WTC11 (cell line): ENCODE measurements at regions not wholly inside any gene's neighbourhood (a gene's known extent, or its start where the extent isn't known, plus 50 kb on each side); places are given as distances from the start of the nearest gene placed in this dataset.

Experiments used
- ATAC-seq: fragments of 200-7000 bp; cut with Tn5 transposase; 2 replicates; pipeline ENCODE4 v1.10.0; 2021; ENCODE audit warnings: mild to moderate bottlenecking, moderate library complexity
- CTCF ChIA-PET: fragments of 300-600 bp; sonication (Branson Sonifier 250); formaldehyde crosslinking; loops from one replicate; lab custom pipeline; 2021; ENCODE audit warnings: antibody characterized with exemption; lab: Charles Lee
- POLR2A ChIA-PET: fragments of 350-600 bp; sonication (Branson Sonifier 250); formaldehyde crosslinking; loops from one replicate; lab custom pipeline; 2021; ENCODE audit warnings: antibody characterized with exemption; lab: Charles Lee
- DNase-seq: peaks from one replicate; pipeline ENCODE4 v3.0.0; 2021; ENCODE audit warnings: low spot score
- H3K27ac Mint-ChIP-seq: 2 replicates; pipeline ENCODE4 v1.8.0; 2021; ENCODE audit warnings: mixed read lengths
- H3K27me3 Mint-ChIP-seq: 2 replicates; pipeline ENCODE4 v1.8.0; 2021; ENCODE audit warnings: low read depth, mild to moderate bottlenecking, moderate library complexity, mixed read lengths
- H3K36me3 Mint-ChIP-seq: 2 replicates; pipeline ENCODE4 v1.8.0; 2021; ENCODE audit warnings: mixed read lengths
- H3K4me1 Mint-ChIP-seq: 2 replicates; pipeline ENCODE4 v1.8.0; 2022; ENCODE audit warnings: mixed read lengths
- H3K4me3 Mint-ChIP-seq: 2 replicates; pipeline ENCODE4 v1.8.0; 2021; ENCODE audit warnings: mild to moderate bottlenecking, moderate library complexity, mixed read lengths
- H3K9me3 Mint-ChIP-seq: 2 replicates; pipeline ENCODE4 v1.8.0; 2021; ENCODE audit warnings: mixed read lengths
- CDX4 ChIP-seq: fragments of 250-450 bp; sonication (Bioruptor Pico); IDR thresholded peaks from 2 replicates; pipeline ENCODE4 v1.9.0; 2021; ENCODE audit warnings: moderate library complexity, mild to moderate bottlenecking, inconsistent platforms, borderline replicate concordance
- CREM ChIP-seq: sonication (generic); formaldehyde crosslinking; IDR thresholded peaks from 2 replicates; pipeline ENCODE4 v1.8.1; 2022; ENCODE audit warnings: mild to moderate bottlenecking, missing genetic modification reagents, moderate library complexity
- FOXK1 ChIP-seq: sonication (generic); formaldehyde crosslinking; IDR thresholded peaks from 2 replicates; pipeline ENCODE4 v1.8.0; 2022; ENCODE audit warnings: mild to moderate bottlenecking, moderate library complexity, missing genetic modification reagents
- FOXP4 ChIP-seq: sonication (generic); formaldehyde crosslinking; IDR thresholded peaks from 2 replicates; pipeline ENCODE4 v1.8.0; 2022; ENCODE audit warnings: mild to moderate bottlenecking, missing genetic modification reagents
- GTF2I ChIP-seq: fragments of 250-450 bp; sonication (Bioruptor Pico); conservative IDR thresholded peaks from 2 replicates; pipeline ENCODE4 v1.4.0; 2021; ENCODE audit warnings: mild to moderate bottlenecking
- JAZF1 ChIP-seq: fragments of 250-450 bp; sonication (Bioruptor Pico); IDR thresholded peaks from 2 replicates; pipeline ENCODE4 v1.9.0; 2021; ENCODE audit warnings: moderate library complexity, mild to moderate bottlenecking, inconsistent platforms
- KAT7 ChIP-seq: sonication (generic); formaldehyde crosslinking; IDR thresholded peaks from 2 replicates; pipeline ENCODE4 v1.8.1; 2023; ENCODE audit warnings: missing genetic modification reagents, mild to moderate bottlenecking, borderline replicate concordance
- MAX ChIP-seq: sonication (generic); formaldehyde crosslinking; IDR thresholded peaks from 2 replicates; pipeline ENCODE4 v1.8.0; 2022; ENCODE audit warnings: mild to moderate bottlenecking, missing genetic modification reagents
- MXD4 ChIP-seq: fragments of 250-450 bp; sonication (Bioruptor Pico); IDR thresholded peaks from 2 replicates; pipeline ENCODE4 v1.8.0; 2021; ENCODE audit warnings: mild to moderate bottlenecking, moderate library complexity, borderline replicate concordance
- NFYB ChIP-seq: sonication (generic); formaldehyde crosslinking; conservative IDR thresholded peaks from 2 replicates; pipeline ENCODE4 v1.8.0; 2022; ENCODE audit warnings: low read depth, missing genetic modification reagents
- NR3C1 ChIP-seq: sonication (generic); formaldehyde crosslinking; conservative IDR thresholded peaks from 2 replicates; pipeline ENCODE4 v1.8.1; 2023; ENCODE audit warnings: low read depth, mild to moderate bottlenecking, missing genetic modification reagents
- OVOL2 ChIP-seq: fragments of 250-450 bp; sonication (Bioruptor Pico); IDR thresholded peaks from 2 replicates; pipeline ENCODE4 v1.9.0; 2021; ENCODE audit warnings: mild to moderate bottlenecking, borderline replicate concordance
- PREB ChIP-seq: sonication (generic); formaldehyde crosslinking; IDR thresholded peaks from 2 replicates; pipeline ENCODE4 v1.8.1; 2022; ENCODE audit warnings: mild to moderate bottlenecking, missing genetic modification reagents, moderate library complexity, borderline replicate concordance
- PRRX2 ChIP-seq: fragments of 250-450 bp; sonication (Bioruptor Pico); IDR thresholded peaks from 2 replicates; pipeline ENCODE4 v1.8.0; 2021; ENCODE audit warnings: mild to moderate bottlenecking
- TCF7 ChIP-seq: sonication (generic); formaldehyde crosslinking; IDR thresholded peaks from 2 replicates; pipeline ENCODE4 v1.8.0; 2022; ENCODE audit warnings: mild to moderate bottlenecking, low read depth, missing genetic modification reagents, moderate library complexity
- ZNF121 ChIP-seq: sonication (generic); formaldehyde crosslinking; IDR thresholded peaks from 2 replicates; pipeline ENCODE4 v1.8.0; 2023; ENCODE audit warnings: missing genetic modification reagents
- ZNF219 ChIP-seq: sonication (generic); formaldehyde crosslinking; IDR thresholded peaks from 2 replicates; pipeline ENCODE4 v1.8.0; 2023; ENCODE audit warnings: missing genetic modification reagents, mild to moderate bottlenecking, borderline replicate concordance
- ZNF281 ChIP-seq: sonication (generic); formaldehyde crosslinking; IDR thresholded peaks from 2 replicates; pipeline ENCODE4 v1.8.0; 2023; ENCODE audit warnings: mild to moderate bottlenecking, missing genetic modification reagents
- ZNF317 ChIP-seq: sonication (generic); formaldehyde crosslinking; IDR thresholded peaks from 2 replicates; pipeline ENCODE4 v1.8.1; 2023; ENCODE audit warnings: low read depth, mild to moderate bottlenecking, moderate library complexity, missing genetic modification reagents, borderline replicate concordance
- ZNF425 ChIP-seq: fragments of 250-450 bp; sonication (Bioruptor Pico); conservative IDR thresholded peaks from 2 replicates; pipeline ENCODE4 v1.9.0; 2021; ENCODE audit warnings: mild to moderate bottlenecking
- TF ChIP-seq, protein P1 (sequence below): sonication (generic); formaldehyde crosslinking; IDR thresholded peaks from 2 replicates; pipeline ENCODE4 v1.8.0; 2022; ENCODE audit warnings: missing genetic modification reagents

DNA sequence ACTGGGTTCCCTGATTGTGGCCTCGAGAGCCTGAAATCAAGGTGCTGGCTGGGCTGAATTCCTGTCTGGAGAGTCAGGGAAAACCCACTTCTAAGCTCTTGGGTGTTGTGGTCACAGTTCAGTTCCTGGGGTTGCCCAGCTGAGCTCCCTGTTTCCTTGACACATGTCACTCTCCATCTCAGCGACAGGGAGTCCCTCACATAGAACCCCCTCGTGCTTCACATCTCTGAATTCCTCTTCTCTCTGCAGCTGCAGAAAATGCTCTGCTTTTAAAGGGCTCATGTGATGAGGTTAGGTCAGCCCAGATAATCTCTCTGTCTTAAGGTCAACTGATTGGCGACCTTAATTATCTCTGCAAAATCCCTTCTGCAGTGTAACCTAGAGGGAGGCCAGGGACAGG, 53.5 kb upstream of the NFIL3 start:
- H3K27me3 Mint-ChIP-seq: no peaks in the 10 kb centered on the region
- H3K36me3 Mint-ChIP-seq: 0 out of 2 replicates have a peak, but pooled peaks cover 2% of the 10 kb centered on the region
- H3K4me1 Mint-ChIP-seq: peaks cover 5% of the 10 kb centered on the region; the same call in 1 of the 2 replicates
- H3K4me3 Mint-ChIP-seq: no peak overlapping the region
- H3K27ac Mint-ChIP-seq: no peak overlapping the region
- POLR2A ChIA-PET: interaction anchor here (0.6 kb wide), 1 partner anchor 69 kb away, joined by 6 read pairs; no protein-coding TSS in a partner anchor
- CTCF ChIA-PET: no interaction called here
- ATAC-seq: no peak
- TF ChIP-seq ZNF425 (CRISPR knock-in tag) (no peak), PRRX2 (CRISPR knock-in tag) (no peak), TCF7 (CRISPR knock-in tag) (no peak), CDX4 (CRISPR knock-in tag) (no peak), ZNF281 (CRISPR knock-in tag) (no peak), MXD4 (CRISPR knock-in tag) (no peak), GTF2I (CRISPR knock-in tag) (no peak)
- TF ChIP-seq, protein P1, sequence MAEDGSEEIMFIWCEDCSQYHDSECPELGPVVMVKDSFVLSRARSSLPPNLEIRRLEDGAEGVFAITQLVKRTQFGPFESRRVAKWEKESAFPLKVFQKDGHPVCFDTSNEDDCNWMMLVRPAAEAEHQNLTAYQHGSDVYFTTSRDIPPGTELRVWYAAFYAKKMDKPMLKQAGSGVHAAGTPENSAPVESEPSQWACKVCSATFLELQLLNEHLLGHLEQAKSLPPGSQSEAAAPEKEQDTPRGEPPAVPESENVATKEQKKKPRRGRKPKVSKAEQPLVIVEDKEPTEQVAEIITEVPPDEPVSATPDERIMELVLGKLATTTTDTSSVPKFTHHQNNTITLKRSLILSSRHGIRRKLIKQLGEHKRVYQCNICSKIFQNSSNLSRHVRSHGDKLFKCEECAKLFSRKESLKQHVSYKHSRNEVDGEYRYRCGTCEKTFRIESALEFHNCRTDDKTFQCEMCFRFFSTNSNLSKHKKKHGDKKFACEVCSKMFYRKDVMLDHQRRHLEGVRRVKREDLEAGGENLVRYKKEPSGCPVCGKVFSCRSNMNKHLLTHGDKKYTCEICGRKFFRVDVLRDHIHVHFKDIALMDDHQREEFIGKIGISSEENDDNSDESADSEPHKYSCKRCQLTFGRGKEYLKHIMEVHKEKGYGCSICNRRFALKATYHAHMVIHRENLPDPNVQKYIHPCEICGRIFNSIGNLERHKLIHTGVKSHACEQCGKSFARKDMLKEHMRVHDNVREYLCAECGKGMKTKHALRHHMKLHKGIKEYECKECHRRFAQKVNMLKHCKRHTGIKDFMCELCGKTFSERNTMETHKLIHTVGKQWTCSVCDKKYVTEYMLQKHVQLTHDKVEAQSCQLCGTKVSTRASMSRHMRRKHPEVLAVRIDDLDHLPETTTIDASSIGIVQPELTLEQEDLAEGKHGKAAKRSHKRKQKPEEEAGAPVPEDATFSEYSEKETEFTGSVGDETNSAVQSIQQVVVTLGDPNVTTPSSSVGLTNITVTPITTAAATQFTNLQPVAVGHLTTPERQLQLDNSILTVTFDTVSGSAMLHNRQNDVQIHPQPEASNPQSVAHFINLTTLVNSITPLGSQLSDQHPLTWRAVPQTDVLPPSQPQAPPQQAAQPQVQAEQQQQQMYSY: no peak
- TF ChIP-seq, all 79 proteins: peak for 0
- no peak for DNase-seq
- H3K9me3 Mint-ChIP-seq: peaks cover 15% of the 10 kb centered on the region

GRCh38 chr9:91474656-91475055, 51.0 kb upstream of the NFIL3 start:
- Mint-ChIP-seq H3K4me1 (peaks cover 5% of the 10 kb centered on the region; the same call in 1 of the 2 replicates), H3K9me3 (peaks cover 20% of the 10 kb centered on the region), H3K4me3 (no peak overlapping the region), H3K36me3 (0 out of 2 replicates have a peak, but pooled peaks cover 2% of the 10 kb centered on the region), H3K27ac (no peak overlapping the region), H3K27me3 (no peaks in the 10 kb centered on the region)
- ChIA-PET CTCF (no interaction called here), POLR2A (no interaction called here)
- DNase-seq (no peak), ATAC-seq (no peak)
- TF ChIP-seq FOXP4 (CRISPR knock-in tag) (no peak), NR3C1 (CRISPR knock-in tag) (no peak), FOXK1 (no peak), ZNF219 (CRISPR knock-in tag) (no peak), KAT7 (CRISPR knock-in tag) (no peak), PREB (CRISPR knock-in tag) (no peak), MAX (CRISPR knock-in tag) (no peak), CREM (no peak), NFYB (CRISPR knock-in tag) (no peak), CDX4 (CRISPR knock-in tag) (no peak), JAZF1 (CRISPR knock-in tag) (no peak), TCF7 (CRISPR knock-in tag) (no peak), ZNF121 (CRISPR knock-in tag) (no peak), OVOL2 (no peak), PRRX2 (CRISPR knock-in tag) (no peak), ZNF317 (no peak)
